H9 (cell line): ENCODE measurements at regions not wholly inside any gene's neighbourhood (a gene's known extent, or its start where the extent isn't known, plus 50 kb on each side); places are given as distances from the start of the nearest gene placed in this dataset.

Experiments
- DNase-seq: peaks from one replicate; pipeline ENCODE4 v3.0.0-alpha.2; 2017
- H2AFZ ChIP-seq: one replicate; pipeline ENCODE4 v1.6.1; 2013; ENCODE audit warnings: mild to moderate bottlenecking, low read length, control low read depth, moderate library complexity
- H2AK5ac ChIP-seq: 2 replicates; pipeline ENCODE4 v1.6.1; 2013; ENCODE audit warnings: low read length, control low read depth, mixed read lengths; ENCODE audit not compliant: insufficient read length
- H2BK120ac ChIP-seq: one replicate; pipeline ENCODE4 v1.6.1; 2013; ENCODE audit warnings: low read depth, mild to moderate bottlenecking, low read length, control low read depth, inconsistent platforms; ENCODE audit not compliant: poor library complexity, severe bottlenecking
- H2BK12ac ChIP-seq: 2 replicates; pipeline ENCODE4 v1.6.1; 2013; ENCODE audit warnings: low read length, control low read depth, mixed read lengths, low read depth; ENCODE audit not compliant: insufficient read length
- H2BK15ac ChIP-seq: 2 replicates; pipeline ENCODE4 v1.6.1; 2013; ENCODE audit warnings: low read depth, low read length, control low read depth
- H2BK20ac ChIP-seq: one replicate; pipeline ENCODE4 v1.6.1; 2013; ENCODE audit warnings: low read depth, mild to moderate bottlenecking, low read length, control low read depth, inconsistent platforms; ENCODE audit not compliant: poor library complexity, severe bottlenecking
- H2BK5ac ChIP-seq: 2 replicates; pipeline ENCODE4 v1.6.1; 2013; ENCODE audit warnings: low read length, control low read depth, mixed read lengths; ENCODE audit not compliant: insufficient read length
- H3K14ac ChIP-seq: 2 replicates; pipeline ENCODE4 v1.6.1; 2013; ENCODE audit warnings: low read length, control low read depth; ENCODE audit not compliant: insufficient read depth
- H3K18ac ChIP-seq: 2 replicates; pipeline ENCODE4 v1.6.1; 2013; ENCODE audit warnings: low read depth, mild to moderate bottlenecking, mixed read lengths, low read length, control low read depth; ENCODE audit not compliant: insufficient read length
- H3K23ac ChIP-seq: 2 replicates; pipeline ENCODE4 v1.6.1; 2013; ENCODE audit warnings: low read length, control low read depth, mixed read lengths, low read depth; ENCODE audit not compliant: insufficient read length
- H3K23me2 ChIP-seq: 2 replicates; pipeline ENCODE4 v1.6.1; 2013; ENCODE audit warnings: low read depth, mild to moderate bottlenecking, mixed read lengths, low read length, control low read depth; ENCODE audit not compliant: insufficient read length, poor library complexity, severe bottlenecking
- H3K27ac ChIP-seq: 2 replicates; pipeline ENCODE4 v1.5.1; 2013; ENCODE audit warnings: low read length, control low read depth, mixed read lengths, low read depth; ENCODE audit not compliant: insufficient read length
- H3K27me3 ChIP-seq: 2 replicates; pipeline ENCODE4 v1.6.1; 2013; ENCODE audit warnings: low read length, control low read depth, inconsistent platforms; ENCODE audit not compliant: insufficient read depth
- H3K4ac ChIP-seq: 2 replicates; pipeline ENCODE4 v1.6.1; 2013; ENCODE audit warnings: low read depth, mild to moderate bottlenecking, control low read depth, inconsistent platforms, low read length, moderate library complexity
- H3K4me1 ChIP-seq: 2 replicates; pipeline ENCODE4 v1.6.1; 2013; ENCODE audit warnings: low read length, control low read depth, inconsistent platforms; ENCODE audit not compliant: insufficient read depth
- H3K4me2 ChIP-seq: 2 replicates; pipeline ENCODE4 v1.6.1; 2013; ENCODE audit warnings: low read length, control low read depth, mixed read lengths; ENCODE audit not compliant: insufficient read length, insufficient read depth
- H3K56ac ChIP-seq: 2 replicates; pipeline ENCODE4 v1.6.1; 2013; ENCODE audit warnings: low read depth, mild to moderate bottlenecking, mixed read lengths, low read length, control low read depth; ENCODE audit not compliant: insufficient read length
- H3K79me1 ChIP-seq: 2 replicates; pipeline ENCODE4 v1.6.1; 2013; ENCODE audit warnings: low read depth, mild to moderate bottlenecking, moderate library complexity, low read length, control low read depth, inconsistent platforms; ENCODE audit not compliant: insufficient read depth, poor library complexity, severe bottlenecking
- H3K79me2 ChIP-seq: 2 replicates; pipeline ENCODE4 v1.6.1; 2013; ENCODE audit warnings: low read length, control low read depth, inconsistent platforms; ENCODE audit not compliant: insufficient read depth
- H3K9ac ChIP-seq: 2 replicates; pipeline ENCODE4 v1.6.1; 2013; ENCODE audit warnings: low read length, control low read depth, mixed read lengths; ENCODE audit not compliant: insufficient read length; ENCODE audit errors: extremely low read depth
- H3K9me3 ChIP-seq: one replicate; pipeline ENCODE4 v1.6.1; 2013; ENCODE audit warnings: low read depth, low read length, inconsistent platforms; ENCODE audit not compliant: control insufficient read depth
- H3T11ph ChIP-seq: one replicate; pipeline ENCODE4 v1.6.1; 2013; ENCODE audit warnings: mild to moderate bottlenecking, low read length, control low read depth, inconsistent platforms
- H4K20me1 ChIP-seq: one replicate; pipeline ENCODE4 v1.6.1; 2013; ENCODE audit not compliant: control insufficient read depth, insufficient read length, insufficient read depth
- H4K5ac ChIP-seq: 2 replicates; pipeline ENCODE4 v1.6.1; 2013; ENCODE audit warnings: low read depth, mild to moderate bottlenecking, mixed read lengths, low read length, control low read depth; ENCODE audit not compliant: insufficient read length
- H4K8ac ChIP-seq: replicated peaks from 2 replicates; pipeline ENCODE4 v1.6.1; 2013; ENCODE audit warnings: low read length, control low read depth, mixed read lengths, low read depth; ENCODE audit not compliant: insufficient read length
- H4K91ac ChIP-seq: 2 replicates; pipeline ENCODE4 v1.6.1; 2013; ENCODE audit warnings: low read depth, mild to moderate bottlenecking, moderate library complexity, mixed read lengths, low read length, control low read depth; ENCODE audit not compliant: insufficient read length
- H3K27ac Mint-ChIP-seq, 3 experiments: 2 replicates in 2 of 3; 3 replicates in 1 of 3; pipeline ENCODE4 v1.8.0; 2020 to 2021; ENCODE audit warnings: mixed read lengths in 3 of 3, mild to moderate bottlenecking in 1 of 3, moderate library complexity in 1 of 3
- H3K27me3 Mint-ChIP-seq: 2 replicates; pipeline ENCODE4 v1.8.0; 2021; ENCODE audit warnings: low read depth, mild to moderate bottlenecking, moderate library complexity, mixed read lengths
- H3K36me3 Mint-ChIP-seq, 3 experiments: 2 replicates in 2 of 3; 3 replicates in 1 of 3; pipeline ENCODE4 v1.8.0; 2020 to 2021; ENCODE audit warnings: low read depth in 3 of 3, mixed read lengths in 3 of 3; ENCODE audit not compliant: insufficient read depth in 1 of 3
- H3K4me1 Mint-ChIP-seq, 2 experiments: 2 replicates each; pipeline ENCODE4 v1.8.0; 2020; ENCODE audit warnings: mixed read lengths in 2 of 2
- H3K4me3 Mint-ChIP-seq, 2 experiments: 2 replicates in 1 of 2; 3 replicates in 1 of 2; pipeline ENCODE4 v1.8.0; 2020 to 2021; ENCODE audit warnings: mild to moderate bottlenecking in 2 of 2, mixed read lengths in 2 of 2, moderate library complexity in 1 of 2
- H3K9me3 Mint-ChIP-seq, 2 experiments: 2 replicates in 1 of 2; 3 replicates in 1 of 2; pipeline ENCODE4 v1.8.0; 2020; ENCODE audit warnings: mild to moderate bottlenecking in 2 of 2, mixed read lengths in 2 of 2, moderate library complexity in 1 of 2
- WGBS: extraction: QIAGEN DNeasy Blood & Tissue Kit; methylation state at CpG from one replicate; pipeline ENCODE4 v1.1.7; 2013; ENCODE audit warnings: missing lambda C conversion rate, low lambda C conversion rate, mixed read lengths; ENCODE audit not compliant: insufficient read length; ENCODE audit errors: extremely low coverage; 5-methylcytosine and 5-hydroxymethylcytosine counted together
- TF ChIP-seq, protein P1 (sequence below): fragments of 200-600 bp; sonication (generic); conservative IDR thresholded peaks from 3 replicates; pipeline ENCODE4 v1.8.0; 2021; ENCODE audit warnings: antibody characterized with exemption, mild to moderate bottlenecking

DNA sequence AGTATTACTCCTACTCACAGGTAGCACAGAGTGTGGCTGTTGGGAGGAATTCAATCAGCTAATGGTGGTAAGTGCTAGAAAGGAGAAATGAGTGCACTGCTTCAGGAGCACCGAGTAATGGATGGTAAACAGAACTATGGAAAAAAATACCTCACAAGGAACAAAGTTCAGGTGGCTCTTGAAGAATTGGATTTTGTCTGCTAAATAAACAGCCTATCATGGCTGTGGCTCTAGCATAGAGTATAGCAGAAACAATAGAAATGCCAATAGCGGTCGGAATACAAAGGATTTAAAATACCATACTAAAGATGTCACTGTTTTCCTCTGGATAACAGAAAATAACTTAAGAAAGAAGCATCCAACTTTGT, 482.5 kb downstream of the NUP35 start:
- H4K5ac ChIP-seq, result no peak overlapping the region
- no peak overlapping the region for H3K4me2 ChIP-seq
- no peaks in the 10 kb centered on the region for H3K27me3 ChIP-seq
- no peak overlapping the region for H2BK5ac ChIP-seq
- Mint-ChIP-seq H3K27ac (no peak overlapping the region), H3K27me3 (no peaks in the 10 kb centered on the region), H3K4me3 (no peak overlapping the region), H3K4me1 (peaks cover 13 to 23% of the 10 kb centered on the region in 2 experiments), H3K36me3 (no peaks in the 10 kb centered on the region), H3K9me3 (no peaks in the 10 kb centered on the region)
- H3K9me3 ChIP-seq, result no peaks in the 10 kb centered on the region
- H3T11ph ChIP-seq, result no peak overlapping the region
- no peak overlapping the region for H3K56ac ChIP-seq
- no peak overlapping the region for H3K14ac ChIP-seq
- H3K4ac ChIP-seq, result no peak overlapping the region
- WGBS, result no CpG with 5 or more reads among the region's 3 CpGs
- no peaks in the 10 kb centered on the region for H4K20me1 ChIP-seq
- H2BK20ac ChIP-seq, result no peak overlapping the region
- TF ChIP-seq, protein P1, sequence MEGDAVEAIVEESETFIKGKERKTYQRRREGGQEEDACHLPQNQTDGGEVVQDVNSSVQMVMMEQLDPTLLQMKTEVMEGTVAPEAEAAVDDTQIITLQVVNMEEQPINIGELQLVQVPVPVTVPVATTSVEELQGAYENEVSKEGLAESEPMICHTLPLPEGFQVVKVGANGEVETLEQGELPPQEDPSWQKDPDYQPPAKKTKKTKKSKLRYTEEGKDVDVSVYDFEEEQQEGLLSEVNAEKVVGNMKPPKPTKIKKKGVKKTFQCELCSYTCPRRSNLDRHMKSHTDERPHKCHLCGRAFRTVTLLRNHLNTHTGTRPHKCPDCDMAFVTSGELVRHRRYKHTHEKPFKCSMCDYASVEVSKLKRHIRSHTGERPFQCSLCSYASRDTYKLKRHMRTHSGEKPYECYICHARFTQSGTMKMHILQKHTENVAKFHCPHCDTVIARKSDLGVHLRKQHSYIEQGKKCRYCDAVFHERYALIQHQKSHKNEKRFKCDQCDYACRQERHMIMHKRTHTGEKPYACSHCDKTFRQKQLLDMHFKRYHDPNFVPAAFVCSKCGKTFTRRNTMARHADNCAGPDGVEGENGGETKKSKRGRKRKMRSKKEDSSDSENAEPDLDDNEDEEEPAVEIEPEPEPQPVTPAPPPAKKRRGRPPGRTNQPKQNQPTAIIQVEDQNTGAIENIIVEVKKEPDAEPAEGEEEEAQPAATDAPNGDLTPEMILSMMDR, result no peak
- H3K9ac ChIP-seq, result no peak overlapping the region
- no peak overlapping the region for H2BK120ac ChIP-seq
- H3K79me1 ChIP-seq, result no peaks in the 10 kb centered on the region
- no peaks in the 10 kb centered on the region for H3K23me2 ChIP-seq
- no peak overlapping the region for H4K91ac ChIP-seq
- no peak overlapping the region for H2AFZ ChIP-seq
- DNase-seq, result no peak
- H3K4me1 ChIP-seq, result peaks cover 5% of the 10 kb centered on the region; the same call in 1 of the 2 replicates
- no peak overlapping the region for H2AK5ac ChIP-seq
- H3K27ac ChIP-seq, result no peak overlapping the region
- H3K79me2 ChIP-seq, result no peaks in the 10 kb centered on the region
- no peak overlapping the region for H2BK15ac ChIP-seq
- no peak overlapping the region for H4K8ac ChIP-seq
- no peak overlapping the region for H2BK12ac ChIP-seq
- no peak overlapping the region for H3K23ac ChIP-seq
- H3K18ac ChIP-seq, result no peak overlapping the region
